PC-9 (cell line): ENCODE measurements at regions not wholly inside any gene's neighbourhood (a gene's known extent, or its start where the extent isn't known, plus 50 kb on each side); places are given as distances from the start of the nearest gene placed in this dataset.

Experiments used
- BruUV-seq: library from RNA; stranded (reverse); fragments of 400-500 nt; replicated peaks from 2 replicates; lab custom pipeline; 2021; lab: Mats Ljungman, UMichigan
- CTCF ChIA-PET: fragments of 300-600 bp; sonication (Branson Sonifier 250); formaldehyde crosslinking; loops from one replicate; lab custom pipeline; 2022; ENCODE audit warnings: antibody characterized with exemption; lab: Charles Lee
- POLR2A ChIA-PET: fragments of 300-600 bp; sonication (Branson Sonifier 250); formaldehyde crosslinking; loops from one replicate; lab custom pipeline; 2022; ENCODE audit warnings: antibody characterized with exemption; ENCODE audit not compliant: unreplicated experiment; lab: Charles Lee
- DNase-seq, 2 experiments: peaks; one replicate each; pipeline versions ENCODE4 v3.0.0 to v3.0.0-alpha.2; 2015 to 2022; ENCODE audit warnings: mixed read lengths in 1 of 2
- H2AFZ ChIP-seq: fragments of 200-600 bp; sonication (generic); 2 replicates; pipeline ENCODE4 v1.8.1; 2017; ENCODE audit warnings: antibody characterized with exemption
- H3F3A ChIP-seq: fragments of 200-600 bp; sonication (generic); 2 replicates; pipeline ENCODE4 v1.8.1; 2017; ENCODE audit warnings: antibody characterized with exemption, mild to moderate bottlenecking, low read depth; ENCODE audit not compliant: insufficient read depth
- H3K27ac ChIP-seq: fragments of 200-600 bp; sonication (generic); 2 replicates; pipeline ENCODE4 v1.6.1; 2016; ENCODE audit warnings: mixed run types
- H3K27me3 ChIP-seq: fragments of 200-600 bp; sonication (generic); 2 replicates; pipeline ENCODE4 v1.6.1; 2016; ENCODE audit warnings: low read depth, mixed run types; ENCODE audit not compliant: insufficient read depth
- H3K36me3 ChIP-seq: fragments of 200-600 bp; sonication (generic); 2 replicates; pipeline ENCODE4 v1.6.1; 2016; ENCODE audit warnings: low read depth, mixed run types
- H3K4me1 ChIP-seq: fragments of 200-600 bp; sonication (generic); replicated peaks from 2 replicates; pipeline ENCODE4 v1.6.1; 2016; ENCODE audit warnings: mixed run types; ENCODE audit not compliant: insufficient read depth
- H3K4me2 ChIP-seq: fragments of 200-600 bp; sonication (generic); 2 replicates; pipeline ENCODE4 v1.6.1; 2017; ENCODE audit warnings: mixed run types
- H3K4me3 ChIP-seq: fragments of 200-600 bp; sonication (generic); 2 replicates; pipeline ENCODE4 v1.6.1; 2016; ENCODE audit warnings: mixed run types
- H3K79me2 ChIP-seq: fragments of 200-600 bp; sonication (generic); 2 replicates; pipeline ENCODE4 v1.6.1; 2017; ENCODE audit warnings: low read depth, mixed run types
- H3K9me2 ChIP-seq: fragments of 200-600 bp; sonication (generic); 2 replicates; pipeline ENCODE4 v1.8.1; 2017; ENCODE audit warnings: mild to moderate bottlenecking; ENCODE audit not compliant: insufficient read depth
- H3K9me3 ChIP-seq: fragments of 200-600 bp; sonication (generic); 2 replicates; pipeline ENCODE4 v1.8.1; 2016; ENCODE audit warnings: low read depth; ENCODE audit not compliant: insufficient read depth
- H4K20me1 ChIP-seq: fragments of 200-600 bp; sonication (generic); 2 replicates; pipeline ENCODE4 v1.8.1; 2017; ENCODE audit not compliant: insufficient read depth
- EZH2 ChIP-seq: fragments of 200-600 bp; sonication (generic); IDR thresholded peaks from 2 replicates; pipeline ENCODE4 v1.8.0; 2017; ENCODE audit warnings: antibody characterized with exemption, low read depth
- intact Hi-C: fragments of 100-400 bp; cut with micrococcal nuclease; formaldehyde crosslinking; loops from one replicate; pipeline ENCODE4 v1.10.0; 2022; ENCODE audit not compliant: unreplicated experiment
- TF ChIP-seq, protein P1 (sequence below): fragments of 200-600 bp; sonication (generic); conservative IDR thresholded peaks from 2 replicates; pipeline ENCODE4 v1.6.1; 2017; ENCODE audit warnings: mixed run types, antibody characterized with exemption, mild to moderate bottlenecking, moderate library complexity

DNA sequence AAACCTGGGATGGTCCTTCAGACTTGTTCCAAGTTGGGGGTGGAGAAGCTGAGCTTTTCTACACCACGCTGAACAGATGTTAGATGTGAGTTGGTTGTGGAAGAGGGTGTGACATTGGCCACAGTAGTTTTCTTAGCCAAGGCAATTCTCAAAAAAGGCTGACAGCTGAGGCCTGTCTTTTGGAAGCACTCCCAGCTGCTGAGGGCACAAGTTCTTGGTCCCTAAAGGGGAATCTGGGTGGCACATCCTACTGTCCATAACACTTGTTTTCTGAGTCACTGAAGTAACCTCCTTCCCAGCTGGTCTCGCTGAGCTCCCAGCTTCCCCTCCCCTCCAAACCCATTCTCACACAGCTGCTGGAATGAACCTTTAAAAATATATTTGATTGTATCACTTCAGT, 375.7 kb upstream of the KIRREL3 start:
- H3K4me2 ChIP-seq, result no peak overlapping the region
- intact Hi-C loops, result no loop called here
- no TSS peak for BruUV-seq
- H3K9me2 ChIP-seq, result no peaks in the 10 kb centered on the region
- H3K79me2 ChIP-seq, result no peaks in the 10 kb centered on the region
- H3K27me3 ChIP-seq, result no peaks in the 10 kb centered on the region
- H3K27ac ChIP-seq, result no peak overlapping the region
- H3F3A ChIP-seq, result no peaks in the 10 kb centered on the region
- H3K4me3 ChIP-seq, result no peak overlapping the region
- H3K36me3 ChIP-seq, result no peaks in the 10 kb centered on the region
- no peak overlapping the region for H2AFZ ChIP-seq
- no peaks in the 10 kb centered on the region for H3K4me1 ChIP-seq
- CTCF ChIA-PET, result no interaction called here
- no peaks in the 10 kb centered on the region for H3K9me3 ChIP-seq
- TF ChIP-seq EZH2, result no peak
- TF ChIP-seq, protein P1, sequence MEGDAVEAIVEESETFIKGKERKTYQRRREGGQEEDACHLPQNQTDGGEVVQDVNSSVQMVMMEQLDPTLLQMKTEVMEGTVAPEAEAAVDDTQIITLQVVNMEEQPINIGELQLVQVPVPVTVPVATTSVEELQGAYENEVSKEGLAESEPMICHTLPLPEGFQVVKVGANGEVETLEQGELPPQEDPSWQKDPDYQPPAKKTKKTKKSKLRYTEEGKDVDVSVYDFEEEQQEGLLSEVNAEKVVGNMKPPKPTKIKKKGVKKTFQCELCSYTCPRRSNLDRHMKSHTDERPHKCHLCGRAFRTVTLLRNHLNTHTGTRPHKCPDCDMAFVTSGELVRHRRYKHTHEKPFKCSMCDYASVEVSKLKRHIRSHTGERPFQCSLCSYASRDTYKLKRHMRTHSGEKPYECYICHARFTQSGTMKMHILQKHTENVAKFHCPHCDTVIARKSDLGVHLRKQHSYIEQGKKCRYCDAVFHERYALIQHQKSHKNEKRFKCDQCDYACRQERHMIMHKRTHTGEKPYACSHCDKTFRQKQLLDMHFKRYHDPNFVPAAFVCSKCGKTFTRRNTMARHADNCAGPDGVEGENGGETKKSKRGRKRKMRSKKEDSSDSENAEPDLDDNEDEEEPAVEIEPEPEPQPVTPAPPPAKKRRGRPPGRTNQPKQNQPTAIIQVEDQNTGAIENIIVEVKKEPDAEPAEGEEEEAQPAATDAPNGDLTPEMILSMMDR, result no peak
- no peaks in the 10 kb centered on the region for H4K20me1 ChIP-seq
- no peak for DNase-seq
- POLR2A ChIA-PET, result no interaction called here

DNA sequence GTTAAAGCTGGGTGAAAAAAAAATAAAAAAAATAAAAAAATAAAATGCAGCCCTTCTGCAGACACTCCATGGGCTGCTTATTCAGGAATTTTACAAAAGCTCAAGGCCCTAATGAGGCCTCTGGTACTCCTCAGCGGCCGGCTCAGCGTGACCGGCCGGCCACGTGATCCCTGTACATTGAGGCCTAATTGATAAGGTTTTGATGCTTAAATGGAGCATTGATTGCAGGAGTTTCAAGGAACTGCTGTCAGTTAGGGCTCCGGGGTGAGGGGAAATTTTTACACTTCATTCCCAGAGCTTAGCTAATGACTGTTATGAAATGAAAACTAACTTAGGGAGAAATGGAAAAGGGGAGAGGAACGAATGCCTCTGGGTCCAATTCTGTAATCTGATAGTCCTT, 368.8 kb upstream of the KIRREL3 start:
- Histone ChIP-seq H3K4me1 (no peaks in the 10 kb centered on the region), H3K4me2 (no peak overlapping the region), H3K27ac (no peak overlapping the region), H3F3A (no peaks in the 10 kb centered on the region), H3K36me3 (no peaks in the 10 kb centered on the region), H3K4me3 (no peak overlapping the region), H2AFZ (no peak overlapping the region), H3K9me2 (no peaks in the 10 kb centered on the region), H4K20me1 (no peaks in the 10 kb centered on the region), H3K79me2 (no peaks in the 10 kb centered on the region), H3K27me3 (no peaks in the 10 kb centered on the region), H3K9me3 (no peaks in the 10 kb centered on the region)
- intact Hi-C loops, result no loop called here
- no peak for TF ChIP-seq EZH2
- TF ChIP-seq, protein P1, result no peak
- DNase-seq, result no peak
- CTCF ChIA-PET, result no interaction called here
- POLR2A ChIA-PET, result no interaction called here
- no TSS peak for BruUV-seq

DNA sequence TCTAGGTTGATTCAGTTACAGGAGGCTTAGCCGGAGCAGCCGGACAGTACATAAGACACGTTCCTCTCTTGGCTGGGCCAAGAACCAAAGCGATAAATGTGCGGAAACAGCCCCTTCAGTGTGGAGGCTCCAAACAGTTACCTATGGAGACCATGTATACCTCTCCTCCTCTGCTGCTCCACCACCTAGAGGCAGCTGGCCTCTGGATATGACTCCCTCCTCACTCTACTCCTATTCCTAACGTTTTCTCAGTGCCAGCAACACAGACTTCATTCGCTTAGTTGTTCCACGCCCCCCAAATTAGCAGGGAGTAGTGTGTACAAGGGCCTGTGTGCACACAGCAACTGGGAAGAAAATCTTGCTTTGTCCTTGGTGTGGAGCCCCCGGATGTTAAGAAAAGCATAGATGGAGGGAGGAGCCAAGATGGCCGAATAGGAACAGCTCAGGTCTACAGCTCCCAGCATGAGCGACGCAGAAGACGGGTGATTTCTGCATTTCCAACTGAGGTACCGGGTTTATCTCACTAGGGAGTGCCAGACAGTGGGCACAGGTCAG, 362.3 kb upstream of the KIRREL3 start:
- H3K79me2 ChIP-seq, result no peaks in the 10 kb centered on the region
- no peaks in the 10 kb centered on the region for H3F3A ChIP-seq
- POLR2A ChIA-PET, result no interaction called here
- H3K4me2 ChIP-seq, result no peak overlapping the region
- no peak for TF ChIP-seq EZH2
- TF ChIP-seq, protein P1, result no peak
- BruUV-seq, result no TSS peak
- H3K9me2 ChIP-seq, result no peaks in the 10 kb centered on the region
- CTCF ChIA-PET, result no interaction called here
- H3K36me3 ChIP-seq, result no peaks in the 10 kb centered on the region
- H3K4me1 ChIP-seq, result no peaks in the 10 kb centered on the region
- no peaks in the 10 kb centered on the region for H4K20me1 ChIP-seq
- H2AFZ ChIP-seq, result no peak overlapping the region
- DNase-seq, result no peak
- no peak overlapping the region for H3K27ac ChIP-seq
- intact Hi-C loops, result no loop called here
- H3K27me3 ChIP-seq, result peaks cover 20% of the 10 kb centered on the region
- H3K4me3 ChIP-seq, result no peak overlapping the region
- H3K9me3 ChIP-seq, result no peaks in the 10 kb centered on the region
